GM12878 (cell line): ENCODE measurements at regions not wholly inside any gene's neighbourhood (a gene's known extent, or its start where the extent isn't known, plus 50 kb on each side); places are given as distances from the start of the nearest gene placed in this dataset.

ENCODE experiments used
- ATAC-seq: fragments of 200-7000 bp; cut with Tn5 transposase; 3 replicates; pipeline ENCODE4 v1.9.1; 2020; ENCODE audit warnings: mild to moderate bottlenecking, moderate library complexity
- BruUV-seq: library from RNA; stranded (reverse); fragments of 400-500 nt; replicated peaks from 2 replicates; lab custom pipeline; 2021; lab: Mats Ljungman, UMichigan
- CTCF ChIA-PET: fragments of 300-600 bp; sonication (Branson Sonifier 250); formaldehyde crosslinking; extraction: SDS; loops from one replicate; lab custom pipeline; 2021; ENCODE audit warnings: inconsistent platforms; lab: Yijun Ruan, JAX
- POLR2A ChIA-PET: fragments of 350-600 bp; formaldehyde crosslinking; extraction: SDS; loops from one replicate; lab custom pipeline; 2021; ENCODE audit warnings: inconsistent platforms; lab: Charles Lee
- RAD21 ChIA-PET: fragments of 300-600 bp; sonication (Branson Sonifier 250); formaldehyde crosslinking; loops from one replicate; lab custom pipeline; 2023; ENCODE audit warnings: antibody characterized with exemption; ENCODE audit not compliant: unreplicated experiment; lab: Charles Lee
- SMC1A ChIA-PET: fragments of 300-600 bp; sonication (Branson Sonifier 250); formaldehyde crosslinking; loops from one replicate; lab custom pipeline; 2023; ENCODE audit not compliant: unreplicated experiment, uncharacterized antibody; lab: Charles Lee
- DNase-seq: peaks from one replicate; pipeline ENCODE4 v3.0.0-alpha.2; 2011; ENCODE audit warnings: low read depth, low spot score
- FAIRE-seq: peaks from 3 replicates; lab custom pipeline; 2011; peaks lifted over from hg19 to GRCh38; lab: Jason Lieb, UNC
- H2AFZ ChIP-seq: 2 replicates; pipeline ENCODE4 v1.6.0; 2011; ENCODE audit warnings: low read depth, low read length, control low read depth; ENCODE audit not compliant: control insufficient read depth
- H3K27ac ChIP-seq: 2 replicates; pipeline ENCODE4 v1.5.1; 2011; ENCODE audit warnings: control low read depth; ENCODE audit not compliant: control insufficient read depth, insufficient read depth
- H3K27me3 ChIP-seq, 2 experiments: replicated peaks in 1 of 2; 2 replicates each; pipeline versions ENCODE4 v1.6.0 to v1.6.1; 2011; ENCODE audit warnings: low read length in 1 of 2; ENCODE audit not compliant: control insufficient read depth in 2 of 2, insufficient read depth in 2 of 2
- H3K36me3 ChIP-seq, 2 experiments: 2 replicates each; pipeline ENCODE4 v1.5.1; 2011; ENCODE audit warnings: low read length in 1 of 2; ENCODE audit not compliant: control insufficient read depth in 2 of 2, insufficient read depth in 2 of 2
- H3K4me1 ChIP-seq: 2 replicates; pipeline ENCODE4 v1.6.1; 2011; ENCODE audit warnings: mild to moderate bottlenecking, low read length, moderate library complexity, mixed read lengths; ENCODE audit not compliant: control insufficient read depth, insufficient read depth
- H3K4me2 ChIP-seq: 2 replicates; pipeline ENCODE4 v1.6.0; 2011; ENCODE audit warnings: control low read depth; ENCODE audit not compliant: control insufficient read depth, insufficient read depth
- H3K4me3 ChIP-seq: fragments of 200-600 bp; sonication (generic); 2 replicates; pipeline ENCODE4 v1.5.1; 2016
- H3K79me2 ChIP-seq: 2 replicates; pipeline ENCODE4 v1.6.0; 2011; ENCODE audit warnings: low read length; ENCODE audit not compliant: control insufficient read depth, insufficient read depth
- H3K9ac ChIP-seq: 2 replicates; pipeline ENCODE4 v1.8.0; 2011; ENCODE audit warnings: low read length, control low read depth, mixed read lengths; ENCODE audit not compliant: control insufficient read depth, insufficient read depth
- H3K9me3 ChIP-seq: replicated peaks from 3 replicates; pipeline ENCODE4 v1.5.1; 2011; ENCODE audit warnings: mild to moderate bottlenecking, low read length; ENCODE audit not compliant: control insufficient read depth, insufficient read depth
- H4K20me1 ChIP-seq: 2 replicates; pipeline ENCODE4 v1.6.0; 2011; ENCODE audit not compliant: control insufficient read depth, insufficient read depth
- BHLHE40 ChIP-seq, 2 experiments: fragments of 450-650 bp in 1 of 2; IDR thresholded peaks; 2 replicates each; pipeline ENCODE4 v1.6.1; 2011 to 2017; ENCODE audit warnings: low read depth in 2 of 2, borderline replicate concordance in 1 of 2, improper control_type of control experiment in 1 of 2, low read length in 1 of 2, mild to moderate bottlenecking in 1 of 2
- BRCA1 ChIP-seq: IDR thresholded peaks from 2 replicates; pipeline ENCODE4 v1.6.1; 2011; ENCODE audit warnings: low read depth, low read length, improper control_type of control experiment
- KAT2A ChIP-seq: conservative IDR thresholded peaks from 2 replicates; pipeline ENCODE4 v1.6.1; 2011; ENCODE audit warnings: low read depth, low read length; ENCODE audit not compliant: control insufficient read depth
- MTA2 ChIP-seq: fragments of 450-650 bp; IDR thresholded peaks from 2 replicates; pipeline ENCODE4 v1.6.1; 2016; ENCODE audit warnings: low read depth, mild to moderate bottlenecking, moderate library complexity
- MYB ChIP-seq: fragments of 150-350 bp; IDR thresholded peaks from 2 replicates; pipeline ENCODE4 v1.6.1; 2014; ENCODE audit warnings: mild to moderate bottlenecking, low read depth, low read length, borderline replicate concordance
- POLR2AphosphoS5 ChIP-seq: IDR thresholded peaks from 2 replicates; pipeline ENCODE4 v1.6.1; 2011; ENCODE audit warnings: mild to moderate bottlenecking, low read length, inconsistent platforms
- RELA ChIP-seq: fragments of 450-650 bp; IDR thresholded peaks from 2 replicates; pipeline ENCODE4 v1.8.0; 2014; ENCODE audit warnings: borderline replicate concordance; ENCODE audit not compliant: partially characterized antibody
- TAF1 ChIP-seq: IDR thresholded peaks from 2 replicates; pipeline ENCODE4 v1.6.1; 2011; ENCODE audit warnings: mild to moderate bottlenecking, low read depth, low read length, borderline replicate concordance
- TCF3 ChIP-seq: IDR thresholded peaks from 2 replicates; pipeline ENCODE4 v1.6.1; 2012; ENCODE audit warnings: low read depth, mild to moderate bottlenecking, low read length, borderline replicate concordance; ENCODE audit not compliant: insufficient read depth
- WGBS: methylation state at CpG from one replicate; pipeline ENCODE4 v1.1.6; 2016; ENCODE audit warnings: low lambda C conversion rate; ENCODE audit not compliant: insufficient replicate concordance, insufficient coverage; ENCODE audit errors: missing lambda C conversion rate; 5-methylcytosine and 5-hydroxymethylcytosine counted together
- in situ Hi-C: fragments of 300-500 bp; cut with MboI; formaldehyde crosslinking; loops from 9 replicates; pipeline ENCODE4 v1.14.3; 2018; ENCODE audit warnings: mixed read lengths
- intact Hi-C: fragments of 100-400 bp; cut with micrococcal nuclease; formaldehyde crosslinking; loops from one replicate; pipeline ENCODE4 v1.14.2; 2022; ENCODE audit not compliant: unreplicated experiment
- TF ChIP-seq, protein P1 (sequence below): fragments of 450-650 bp; IDR thresholded peaks from 2 replicates; pipeline ENCODE4 v1.6.1; 2014; ENCODE audit warnings: mild to moderate bottlenecking
- TF ChIP-seq, protein P2 (sequence below): IDR thresholded peaks from 2 replicates; pipeline ENCODE4 v1.6.1; 2011; ENCODE audit warnings: borderline replicate concordance, low read depth, mild to moderate bottlenecking, moderate library complexity, mixed read lengths, low read length; ENCODE audit not compliant: insufficient read depth; ENCODE audit errors: extremely low read length
- TF ChIP-seq, protein P3 (sequence below): IDR thresholded peaks from 2 replicates; pipeline ENCODE4 v1.6.1; 2012; ENCODE audit warnings: low read depth, low read length, improper control_type of control experiment
- TF ChIP-seq, protein P4 (sequence below): fragments of 450-650 bp; IDR thresholded peaks from 2 replicates; pipeline ENCODE4 v1.6.1; 2017; ENCODE audit warnings: borderline replicate concordance

- TF ChIP-seq MTA2: no peak
Observed at GRCh38 chr2:144307711-144308110, 212.2 kb downstream of the ZEB2 start (continued).

DNA sequence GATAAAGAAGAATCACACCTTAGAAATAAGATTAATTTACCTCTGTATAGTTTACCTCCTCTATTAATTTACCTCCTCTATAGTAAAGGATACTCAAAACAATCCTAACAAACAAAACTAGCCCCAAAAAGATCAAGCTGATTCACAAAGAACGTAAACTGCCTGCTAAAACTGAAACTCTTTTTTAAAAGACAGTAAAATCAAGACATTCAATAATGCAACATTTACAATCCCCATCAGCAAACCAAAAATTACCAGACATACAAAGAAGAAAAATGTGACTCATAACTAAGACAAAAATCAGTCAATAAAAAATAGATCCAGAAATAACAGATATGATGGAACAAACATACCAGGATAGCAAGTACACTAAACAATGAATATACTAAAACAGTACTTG is 215.7 kb downstream of the ZEB2 start:
- 18% methylated on average over 1 of the region's 1 CpG for WGBS
- Histone ChIP-seq H3K4me1 (no peaks in the 10 kb centered on the region), H3K27me3 (no peaks in the 10 kb centered on the region), H3K36me3 (no peaks in the 10 kb centered on the region), H3K4me3 (no peak overlapping the region), H3K79me2 (no peaks in the 10 kb centered on the region), H3K9ac (no peak overlapping the region), H3K4me2 (no peak overlapping the region), H3K9me3 (no peaks in the 10 kb centered on the region; the same call in 1 of the 3 replicates), H2AFZ (no peak overlapping the region), H4K20me1 (no peaks in the 10 kb centered on the region), H3K27ac (no peak overlapping the region)
- intact Hi-C loops: no loop called here
- in situ Hi-C loops: no loop called here
- no TSS peak for BruUV-seq
- FAIRE-seq: no peak
- ChIA-PET CTCF (interaction anchor here (2.1 kb wide), 1 partner anchor 12 kb away, joined by 6 read pairs; no protein-coding TSS in a partner anchor), POLR2A (no interaction called here), SMC1A (interaction anchor here (0.5 to 1.4 kb wide), 3 partner anchors 8 to 1040 kb away, joined by 3 read pairs; no protein-coding TSS in a partner anchor), RAD21 (no interaction called here)
- TF ChIP-seq POLR2AphosphoS5 (no peak), BRCA1 (no peak), TCF3 (no peak), KAT2A (no peak), MYB (no peak), TAF1 (no peak), BHLHE40 (IDR thresholded peaks at IDR 0.05; ENCODE audit: borderline replicate concordance in 1 of 2, low read depth in 2 of 2, low read length in 1 of 2) (no peak), RELA (no peak)
- TF ChIP-seq, protein P1, sequence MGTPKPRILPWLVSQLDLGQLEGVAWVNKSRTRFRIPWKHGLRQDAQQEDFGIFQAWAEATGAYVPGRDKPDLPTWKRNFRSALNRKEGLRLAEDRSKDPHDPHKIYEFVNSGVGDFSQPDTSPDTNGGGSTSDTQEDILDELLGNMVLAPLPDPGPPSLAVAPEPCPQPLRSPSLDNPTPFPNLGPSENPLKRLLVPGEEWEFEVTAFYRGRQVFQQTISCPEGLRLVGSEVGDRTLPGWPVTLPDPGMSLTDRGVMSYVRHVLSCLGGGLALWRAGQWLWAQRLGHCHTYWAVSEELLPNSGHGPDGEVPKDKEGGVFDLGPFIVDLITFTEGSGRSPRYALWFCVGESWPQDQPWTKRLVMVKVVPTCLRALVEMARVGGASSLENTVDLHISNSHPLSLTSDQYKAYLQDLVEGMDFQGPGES: no peak
- TF ChIP-seq, protein P2, sequence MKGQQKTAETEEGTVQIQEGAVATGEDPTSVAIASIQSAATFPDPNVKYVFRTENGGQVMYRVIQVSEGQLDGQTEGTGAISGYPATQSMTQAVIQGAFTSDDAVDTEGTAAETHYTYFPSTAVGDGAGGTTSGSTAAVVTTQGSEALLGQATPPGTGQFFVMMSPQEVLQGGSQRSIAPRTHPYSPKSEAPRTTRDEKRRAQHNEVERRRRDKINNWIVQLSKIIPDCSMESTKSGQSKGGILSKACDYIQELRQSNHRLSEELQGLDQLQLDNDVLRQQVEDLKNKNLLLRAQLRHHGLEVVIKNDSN: no peak
- TF ChIP-seq, protein P3, sequence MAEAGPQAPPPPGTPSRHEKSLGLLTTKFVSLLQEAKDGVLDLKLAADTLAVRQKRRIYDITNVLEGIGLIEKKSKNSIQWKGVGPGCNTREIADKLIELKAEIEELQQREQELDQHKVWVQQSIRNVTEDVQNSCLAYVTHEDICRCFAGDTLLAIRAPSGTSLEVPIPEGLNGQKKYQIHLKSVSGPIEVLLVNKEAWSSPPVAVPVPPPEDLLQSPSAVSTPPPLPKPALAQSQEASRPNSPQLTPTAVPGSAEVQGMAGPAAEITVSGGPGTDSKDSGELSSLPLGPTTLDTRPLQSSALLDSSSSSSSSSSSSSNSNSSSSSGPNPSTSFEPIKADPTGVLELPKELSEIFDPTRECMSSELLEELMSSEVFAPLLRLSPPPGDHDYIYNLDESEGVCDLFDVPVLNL: no peak
- TF ChIP-seq, protein P4, sequence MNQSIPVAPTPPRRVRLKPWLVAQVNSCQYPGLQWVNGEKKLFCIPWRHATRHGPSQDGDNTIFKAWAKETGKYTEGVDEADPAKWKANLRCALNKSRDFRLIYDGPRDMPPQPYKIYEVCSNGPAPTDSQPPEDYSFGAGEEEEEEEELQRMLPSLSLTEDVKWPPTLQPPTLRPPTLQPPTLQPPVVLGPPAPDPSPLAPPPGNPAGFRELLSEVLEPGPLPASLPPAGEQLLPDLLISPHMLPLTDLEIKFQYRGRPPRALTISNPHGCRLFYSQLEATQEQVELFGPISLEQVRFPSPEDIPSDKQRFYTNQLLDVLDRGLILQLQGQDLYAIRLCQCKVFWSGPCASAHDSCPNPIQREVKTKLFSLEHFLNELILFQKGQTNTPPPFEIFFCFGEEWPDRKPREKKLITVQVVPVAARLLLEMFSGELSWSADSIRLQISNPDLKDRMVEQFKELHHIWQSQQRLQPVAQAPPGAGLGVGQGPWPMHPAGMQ: no peak
- no peak for ATAC-seq
- DNase-seq: no peak
